PC-9 (cell line): ENCODE measurements at regions not wholly inside any gene's neighbourhood (a gene's known extent, or its start where the extent isn't known, plus 50 kb on each side); places are given as distances from the start of the nearest gene placed in this dataset.
A peak's percentile ranks its signal among the peaks of the same experiment; 100 is the strongest.
"Not testable (repeated sequence)": the region's sequence is repeated elsewhere in the genome, so short reads cannot be mapped to it uniquely, and the experiment has no call there.

Experiments used
- BruUV-seq: library from RNA; stranded (reverse); fragments of 400-500 nt; replicated peaks from 2 replicates; lab custom pipeline; 2021; lab: Mats Ljungman, UMichigan
- CTCF ChIA-PET: fragments of 300-600 bp; sonication (Branson Sonifier 250); formaldehyde crosslinking; loops from one replicate; lab custom pipeline; 2022; ENCODE audit warnings: antibody characterized with exemption; lab: Charles Lee
- POLR2A ChIA-PET: fragments of 300-600 bp; sonication (Branson Sonifier 250); formaldehyde crosslinking; loops from one replicate; lab custom pipeline; 2022; ENCODE audit warnings: antibody characterized with exemption; ENCODE audit not compliant: unreplicated experiment; lab: Charles Lee
- DNase-seq, 2 experiments: peaks; one replicate each; pipeline versions ENCODE4 v3.0.0 to v3.0.0-alpha.2; 2015 to 2022; ENCODE audit warnings: mixed read lengths in 1 of 2
- H2AFZ ChIP-seq: fragments of 200-600 bp; sonication (generic); 2 replicates; pipeline ENCODE4 v1.8.1; 2017; ENCODE audit warnings: antibody characterized with exemption
- H3F3A ChIP-seq: fragments of 200-600 bp; sonication (generic); 2 replicates; pipeline ENCODE4 v1.8.1; 2017; ENCODE audit warnings: antibody characterized with exemption, mild to moderate bottlenecking, low read depth; ENCODE audit not compliant: insufficient read depth
- H3K27ac ChIP-seq: fragments of 200-600 bp; sonication (generic); 2 replicates; pipeline ENCODE4 v1.6.1; 2016; ENCODE audit warnings: mixed run types
- H3K27me3 ChIP-seq: fragments of 200-600 bp; sonication (generic); 2 replicates; pipeline ENCODE4 v1.6.1; 2016; ENCODE audit warnings: low read depth, mixed run types; ENCODE audit not compliant: insufficient read depth
- H3K36me3 ChIP-seq: fragments of 200-600 bp; sonication (generic); 2 replicates; pipeline ENCODE4 v1.6.1; 2016; ENCODE audit warnings: low read depth, mixed run types
- H3K4me1 ChIP-seq: fragments of 200-600 bp; sonication (generic); replicated peaks from 2 replicates; pipeline ENCODE4 v1.6.1; 2016; ENCODE audit warnings: mixed run types; ENCODE audit not compliant: insufficient read depth
- H3K4me2 ChIP-seq: fragments of 200-600 bp; sonication (generic); 2 replicates; pipeline ENCODE4 v1.6.1; 2017; ENCODE audit warnings: mixed run types
- H3K4me3 ChIP-seq: fragments of 200-600 bp; sonication (generic); 2 replicates; pipeline ENCODE4 v1.6.1; 2016; ENCODE audit warnings: mixed run types
- H3K79me2 ChIP-seq: fragments of 200-600 bp; sonication (generic); 2 replicates; pipeline ENCODE4 v1.6.1; 2017; ENCODE audit warnings: low read depth, mixed run types
- H3K9me2 ChIP-seq: fragments of 200-600 bp; sonication (generic); 2 replicates; pipeline ENCODE4 v1.8.1; 2017; ENCODE audit warnings: mild to moderate bottlenecking; ENCODE audit not compliant: insufficient read depth
- H3K9me3 ChIP-seq: fragments of 200-600 bp; sonication (generic); 2 replicates; pipeline ENCODE4 v1.8.1; 2016; ENCODE audit warnings: low read depth; ENCODE audit not compliant: insufficient read depth
- H4K20me1 ChIP-seq: fragments of 200-600 bp; sonication (generic); 2 replicates; pipeline ENCODE4 v1.8.1; 2017; ENCODE audit not compliant: insufficient read depth
- EZH2 ChIP-seq: fragments of 200-600 bp; sonication (generic); IDR thresholded peaks from 2 replicates; pipeline ENCODE4 v1.8.0; 2017; ENCODE audit warnings: antibody characterized with exemption, low read depth
- intact Hi-C: fragments of 100-400 bp; cut with micrococcal nuclease; formaldehyde crosslinking; loops from one replicate; pipeline ENCODE4 v1.10.0; 2022; ENCODE audit not compliant: unreplicated experiment
- TF ChIP-seq, protein P1 (sequence below): fragments of 200-600 bp; sonication (generic); conservative IDR thresholded peaks from 2 replicates; pipeline ENCODE4 v1.6.1; 2017; ENCODE audit warnings: mixed run types, antibody characterized with exemption, mild to moderate bottlenecking, moderate library complexity

DNA sequence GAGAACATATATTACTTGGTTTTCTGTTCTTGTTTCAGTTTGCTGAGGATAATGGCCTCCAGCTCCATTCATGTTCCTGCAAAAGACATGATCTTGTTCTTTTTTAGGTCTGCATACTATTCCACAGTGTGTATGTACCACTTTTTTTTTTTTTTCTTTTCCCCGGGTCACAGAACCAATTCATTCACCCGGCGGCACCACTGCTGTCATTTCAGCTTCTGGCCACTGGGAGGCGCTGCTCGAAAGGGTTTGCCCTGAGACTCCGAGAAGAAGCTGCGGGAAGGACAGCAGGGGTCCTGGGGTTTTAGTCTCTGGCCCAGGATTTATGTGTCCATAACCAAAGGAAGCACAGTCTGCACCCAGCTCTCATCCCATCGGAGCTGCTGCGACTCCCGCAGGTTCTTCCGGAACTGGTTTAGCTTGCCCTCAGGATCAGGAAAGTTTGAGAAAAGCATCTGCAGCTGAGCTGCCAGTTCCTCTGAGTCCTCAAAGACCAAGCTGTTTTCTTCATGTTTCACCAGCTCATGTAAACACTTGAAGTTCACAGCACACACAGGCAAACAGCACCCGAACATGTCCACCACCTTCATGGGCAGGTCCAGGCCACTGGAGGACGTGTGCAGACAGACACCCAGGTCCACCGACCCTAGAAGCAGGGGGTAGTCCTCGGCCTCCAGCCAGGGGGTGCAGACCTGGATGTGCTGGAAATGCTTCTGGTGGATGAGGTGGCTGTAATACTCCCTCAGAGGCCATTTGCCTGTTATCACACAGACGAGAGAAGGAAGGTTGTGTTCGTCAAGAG lies 76.3 kb upstream of the KCNAB1 start:
- H3K4me3 ChIP-seq, BruUV-seq, H3K9me2 ChIP-seq, H3K27me3 ChIP-seq, H3K36me3 ChIP-seq, POLR2A ChIA-PET, H2AFZ ChIP-seq, H3K79me2 ChIP-seq, H3F3A ChIP-seq, H4K20me1 ChIP-seq, H3K4me1 ChIP-seq, H3K9me3 ChIP-seq, H3K27ac ChIP-seq: not testable (repeated sequence)
- DNase-seq: peak in 1 of 2 experiments; percentile 68
- intact Hi-C loops: loop anchor here (5.0 to 10.0 kb wide), 2 partner anchors 91 to 1093 kb away; no protein-coding TSS in a partner anchor
- TF ChIP-seq, protein P1, sequence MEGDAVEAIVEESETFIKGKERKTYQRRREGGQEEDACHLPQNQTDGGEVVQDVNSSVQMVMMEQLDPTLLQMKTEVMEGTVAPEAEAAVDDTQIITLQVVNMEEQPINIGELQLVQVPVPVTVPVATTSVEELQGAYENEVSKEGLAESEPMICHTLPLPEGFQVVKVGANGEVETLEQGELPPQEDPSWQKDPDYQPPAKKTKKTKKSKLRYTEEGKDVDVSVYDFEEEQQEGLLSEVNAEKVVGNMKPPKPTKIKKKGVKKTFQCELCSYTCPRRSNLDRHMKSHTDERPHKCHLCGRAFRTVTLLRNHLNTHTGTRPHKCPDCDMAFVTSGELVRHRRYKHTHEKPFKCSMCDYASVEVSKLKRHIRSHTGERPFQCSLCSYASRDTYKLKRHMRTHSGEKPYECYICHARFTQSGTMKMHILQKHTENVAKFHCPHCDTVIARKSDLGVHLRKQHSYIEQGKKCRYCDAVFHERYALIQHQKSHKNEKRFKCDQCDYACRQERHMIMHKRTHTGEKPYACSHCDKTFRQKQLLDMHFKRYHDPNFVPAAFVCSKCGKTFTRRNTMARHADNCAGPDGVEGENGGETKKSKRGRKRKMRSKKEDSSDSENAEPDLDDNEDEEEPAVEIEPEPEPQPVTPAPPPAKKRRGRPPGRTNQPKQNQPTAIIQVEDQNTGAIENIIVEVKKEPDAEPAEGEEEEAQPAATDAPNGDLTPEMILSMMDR: peak; percentile 96
- peak overlapping the region; percentile 59 for H3K4me2 ChIP-seq
- CTCF ChIA-PET: interaction anchor here (0.6 to 1.0 kb wide), 22 partner anchors 11 to 1318 kb away, joined by 3 to 21 read pairs (median 4); no protein-coding TSS in a partner anchor

DNA sequence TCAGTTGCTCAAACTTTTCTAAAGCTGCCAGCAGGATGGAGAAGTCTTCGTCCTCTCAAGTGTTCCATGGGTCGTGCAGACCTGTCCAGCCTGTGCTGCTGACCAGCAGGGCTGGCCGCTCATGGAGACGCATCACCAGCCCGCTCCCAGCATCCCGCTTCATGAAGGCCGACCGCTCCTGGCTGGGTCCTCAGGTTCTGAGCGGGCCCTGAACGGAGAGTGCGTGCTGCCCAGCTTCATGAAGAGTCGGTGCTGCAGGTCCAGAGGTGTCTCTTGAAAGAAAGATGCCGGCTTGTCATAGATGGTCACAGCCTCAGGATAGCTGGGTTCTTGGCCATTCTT lies 75.8 kb upstream of the KCNAB1 start:
- H3K27me3 ChIP-seq: no peaks in the 10 kb centered on the region
- no peak overlapping the region for H2AFZ ChIP-seq
- BruUV-seq: no TSS peak
- no peaks in the 10 kb centered on the region for H3K9me2 ChIP-seq
- no peaks in the 10 kb centered on the region for H3F3A ChIP-seq
- no peaks in the 10 kb centered on the region for H3K36me3 ChIP-seq
- 0 out of 2 replicates have a peak, but pooled peaks cover 5% of the 10 kb centered on the region for H3K4me1 ChIP-seq
- no peak for TF ChIP-seq EZH2
- TF ChIP-seq, protein P1: no peak
- H4K20me1 ChIP-seq: no peaks in the 10 kb centered on the region
- no peak for DNase-seq
- intact Hi-C loops: loop anchor here (5.0 to 10.0 kb wide), 2 partner anchors 90 to 1093 kb away; no protein-coding TSS in a partner anchor
- no peaks in the 10 kb centered on the region for H3K79me2 ChIP-seq
- no peak overlapping the region for H3K27ac ChIP-seq
- POLR2A ChIA-PET: no interaction called here
- CTCF ChIA-PET: no interaction called here
- no peak overlapping the region for H3K4me2 ChIP-seq
- H3K4me3 ChIP-seq: no peak overlapping the region
- H3K9me3 ChIP-seq: no peaks in the 10 kb centered on the region

DNA sequence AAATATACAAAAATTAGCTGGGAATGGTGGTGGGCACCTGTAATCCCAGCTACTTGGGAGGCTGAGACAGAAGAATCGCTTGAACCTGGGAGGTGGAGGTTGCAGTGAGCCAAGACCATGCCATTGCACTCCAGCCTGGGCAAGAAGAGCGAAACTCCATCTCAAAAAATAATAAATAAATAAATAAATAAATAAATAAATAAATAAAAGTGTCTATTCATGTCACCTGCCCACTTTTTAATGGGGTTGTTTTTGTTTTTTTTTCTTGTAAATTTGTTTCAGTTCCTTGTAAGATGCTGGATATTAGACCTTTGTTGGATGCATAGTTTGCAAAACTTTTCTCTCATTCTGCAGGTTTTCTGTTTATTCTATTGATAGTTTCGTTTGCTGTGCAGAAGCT lies 71.9 kb upstream of the KCNAB1 start:
- H3K27ac ChIP-seq, H3F3A ChIP-seq: not testable (repeated sequence)

More for the DNA sequence above, 71.9 kb upstream of the KCNAB1 start:
- H3K79me2 ChIP-seq, CTCF ChIA-PET, H4K20me1 ChIP-seq, POLR2A ChIA-PET, DNase-seq, H3K4me3 ChIP-seq, H2AFZ ChIP-seq, H3K27me3 ChIP-seq, H3K9me2 ChIP-seq, H3K36me3 ChIP-seq, H3K4me2 ChIP-seq, BruUV-seq, H3K9me3 ChIP-seq: not testable (repeated sequence)
- intact Hi-C loops: loop anchor here (10.0 kb wide), 1 partner anchor 86 kb away; no protein-coding TSS in a partner anchor
- 0 out of 2 replicates have a peak, but pooled peaks cover 10% of the 10 kb centered on the region for H3K4me1 ChIP-seq
